ENCODE measurements at regions not wholly inside any gene's neighbourhood (a gene's known extent, or its start where the extent isn't known, plus 50 kb on each side); places are given as distances from the start of the nearest gene placed in this dataset.

GRCh38 chr1:59135761-59136255, 161.1 kb upstream of the FGGY start:
- no peak for TF ChIP-seq NANOG (IDR thresholded peaks at IDR 0.05; ENCODE audit: insufficient read depth, low read depth, low read length, poor library complexity, severe bottlenecking)
- TF ChIP-seq CTCF (IDR thresholded peaks at IDR 0.05; ENCODE audit: control extremely low read depth in 1 of 3, insufficient read depth in 1 of 3, low read depth in 1 of 3, low read length in 3 of 3), result no peak
- POLR2A ChIA-PET (ENCODE audit: partially characterized antibody), result no interaction called here

More at GRCh38 chr1:59135761-59136255, 161.1 kb upstream of the FGGY start:
- Histone ChIP-seq H3K79me2 (ENCODE audit: control insufficient read depth in 1 of 2, insufficient read depth in 2 of 2, low read length in 2 of 2) (no peaks in the 10 kb centered on the region), H2BK20ac (ENCODE audit: low read length) (no peak overlapping the region), H3K18ac (ENCODE audit: extremely low read depth, low read length) (no peak overlapping the region), H4K91ac (replicated peaks; ENCODE audit: insufficient read length, low read length) (no peak overlapping the region), H3K27me3 (replicated peaks in 1 of 4; ENCODE audit: control insufficient read depth in 3 of 4, extremely low read depth in 1 of 4, insufficient read depth in 3 of 4, low read length in 3 of 4) (no peaks in the 10 kb centered on the region), H3K4me3 (ENCODE audit: extremely low read depth in 1 of 4, insufficient read depth in 2 of 4, low read depth in 3 of 4, low read length in 4 of 4) (no peak overlapping the region), H3K27ac (ENCODE audit: low read depth, low read length) (no peak overlapping the region), H3K4me2 (ENCODE audit: insufficient read depth in 1 of 2, low read depth in 2 of 2, low read length in 2 of 2) (no peak overlapping the region), H2AFZ (ENCODE audit: low read length) (no peak overlapping the region), H3K4me1 (replicated peaks in 1 of 4; ENCODE audit: control insufficient read depth in 3 of 4, insufficient read depth in 4 of 4, low read length in 3 of 4) (no peaks in the 10 kb centered on the region), H3K79me1 (ENCODE audit: low read depth, low read length) (no peaks in the 10 kb centered on the region), H4K5ac (ENCODE audit: insufficient read length, low read depth, low read length) (no peak overlapping the region), H3K14ac (ENCODE audit: insufficient read length) (no peak overlapping the region), H3K36me3 (ENCODE audit: control insufficient read depth in 2 of 4, insufficient read depth in 4 of 4, low read length in 3 of 4) (no peaks in the 10 kb centered on the region), H2BK12ac (ENCODE audit: low read depth, low read length) (no peak overlapping the region), H3K9ac (replicated peaks in 1 of 4; ENCODE audit: extremely low read depth in 1 of 4, low read depth in 3 of 4, low read length in 3 of 4) (no peak overlapping the region), H4K8ac (ENCODE audit: extremely low read depth, insufficient read depth, low read length) (no peak overlapping the region), H2AK5ac (ENCODE audit: low read depth, low read length) (no peak overlapping the region), H3K56ac (replicated peaks; ENCODE audit: insufficient read length, low read depth, low read length) (no peak overlapping the region), H2BK5ac (ENCODE audit: low read depth, low read length) (no peak overlapping the region), H2BK15ac (ENCODE audit: low read length) (no peak overlapping the region), H3K4ac (replicated peaks; ENCODE audit: insufficient read length, low read depth, low read length) (no peak overlapping the region), H3K9me3 (ENCODE audit: insufficient read depth in 2 of 2, low read depth in 1 of 2, low read length in 1 of 2) (no peaks in the 10 kb centered on the region), H3K23ac (ENCODE audit: insufficient read length) (no peak overlapping the region), H3K23me2 (ENCODE audit: low read depth, low read length) (no peaks in the 10 kb centered on the region), H2BK120ac (replicated peaks; ENCODE audit: low read depth, low read length) (no peak overlapping the region), H4K20me1 (replicated peaks in 1 of 2; ENCODE audit: control insufficient read depth in 1 of 2, insufficient read depth in 2 of 2, low read length in 2 of 2) (no peaks in the 10 kb centered on the region)
- WGBS, 2 experiments (ENCODE audit: extremely low coverage in 1 of 2, insufficient coverage in 1 of 2, insufficient read length in 1 of 2, insufficient replicate concordance in 2 of 2, low coverage in 1 of 2, low lambda C conversion rate in 2 of 2, missing lambda C conversion rate in 1 of 2), result 78% methylated on average over 1 of the region's 1 CpG; no CpG with 5 or more reads in 1 of the 2 experiments
- DNase-seq (ENCODE audit: low read depth in 1 of 2, low spot score in 2 of 2) (no peak), FAIRE-seq (no peak)
- CTCF ChIA-PET (ENCODE audit: partially characterized antibody), result no interaction called here

Measured in H1 (cell line).